ENCODE measurements at regions not wholly inside any gene's neighbourhood (a gene's known extent, or its start where the extent isn't known, plus 50 kb on each side); places are given as distances from the start of the nearest gene placed in this dataset.
"Not testable (repeated sequence)": the region's sequence is repeated elsewhere in the genome, so short reads cannot be mapped to it uniquely, and the experiment has no call there.

GRCh38 chr16:85228970-85229430, 116.7 kb upstream of the CIBAR2 start:
- DNase-seq (ENCODE audit: low read depth): no peak
- H3K4me3 ChIP-seq (ENCODE audit: control insufficient read depth, low read depth, low read length): no peak overlapping the region
- TF ChIP-seq CTCF (IDR thresholded peaks at IDR 0.05; ENCODE audit: control insufficient read depth, insufficient read depth, low read depth, low read length, missing control alignments): no peak

DNA sequence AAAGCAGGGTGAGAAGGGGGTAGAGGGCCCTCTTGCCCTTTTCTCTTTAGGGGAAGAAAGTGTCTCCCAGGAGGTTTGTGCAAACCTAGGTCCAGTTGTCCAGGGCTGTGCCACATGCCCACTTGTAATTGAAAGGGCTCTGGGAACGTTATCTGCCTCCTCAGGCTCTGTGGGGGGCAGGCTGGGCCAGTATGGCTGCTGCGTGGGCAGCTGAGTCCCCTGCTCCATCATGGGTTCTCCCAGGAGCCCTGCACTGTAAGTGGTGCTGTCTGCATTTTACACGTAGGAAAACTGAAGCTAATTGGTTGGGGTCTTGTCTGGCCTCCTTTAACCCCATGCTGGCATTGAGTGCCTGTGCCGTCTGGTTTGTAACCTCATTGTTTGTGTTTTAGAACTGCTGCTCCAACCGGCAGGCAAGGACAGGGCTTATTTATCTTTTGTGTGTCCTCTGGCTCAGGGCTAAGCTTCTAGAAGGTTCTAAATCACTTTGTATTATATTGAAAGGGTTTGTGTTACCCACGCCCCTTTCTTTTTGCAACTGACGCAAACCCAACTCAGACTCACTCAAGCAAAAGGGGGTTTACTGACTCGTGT, 117.7 kb upstream of the CIBAR2 start:
- no peak for TF ChIP-seq CTCF (IDR thresholded peaks at IDR 0.05; ENCODE audit: control insufficient read depth, insufficient read depth, low read depth, low read length, missing control alignments)
- DNase-seq (ENCODE audit: low read depth): no peak
- H3K4me3 ChIP-seq (ENCODE audit: control insufficient read depth, low read depth, low read length): no peak overlapping the region

DNA sequence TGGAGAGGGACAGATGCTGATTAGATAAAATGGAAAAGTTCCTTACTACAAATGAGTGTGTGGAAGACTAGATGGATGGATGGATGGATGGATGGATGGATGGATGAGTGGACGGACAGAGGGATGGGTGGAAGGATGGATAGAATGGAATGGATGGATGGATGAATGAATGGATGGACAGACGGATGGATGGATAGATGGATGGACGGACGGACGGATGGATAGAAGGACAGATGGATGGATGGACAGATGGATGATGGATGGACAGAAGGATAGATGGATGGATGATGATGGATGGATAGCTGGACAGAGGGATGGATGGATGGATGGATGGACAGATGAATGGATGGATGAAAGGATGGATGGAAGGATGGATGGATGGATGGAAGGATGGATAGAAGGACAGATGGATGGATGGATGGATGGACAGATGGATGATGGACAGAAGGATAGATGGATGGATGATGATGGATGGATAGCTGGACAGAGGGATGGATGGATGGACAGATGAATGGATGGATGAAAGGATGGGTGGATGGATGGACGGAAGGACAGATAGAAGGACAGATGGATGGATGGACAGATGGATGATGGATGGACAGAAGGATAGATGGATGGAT, 118.6 kb upstream of the CIBAR2 start:
- not testable (repeated sequence) for DNase-seq (ENCODE audit: low read depth); H3K4me3 ChIP-seq (ENCODE audit: control insufficient read depth, low read depth, low read length)

- DNase-seq (ENCODE audit: low read depth): no peak
- no peak for TF ChIP-seq CTCF (IDR thresholded peaks at IDR 0.05; ENCODE audit: control insufficient read depth, insufficient read depth, low read depth, low read length, missing control alignments)
- H3K4me3 ChIP-seq (ENCODE audit: control insufficient read depth, low read depth, low read length): no peak overlapping the region
These were observed 119.7 kb upstream of the CIBAR2 start for GRCh38 chr16:85231959-85232358.

DNA sequence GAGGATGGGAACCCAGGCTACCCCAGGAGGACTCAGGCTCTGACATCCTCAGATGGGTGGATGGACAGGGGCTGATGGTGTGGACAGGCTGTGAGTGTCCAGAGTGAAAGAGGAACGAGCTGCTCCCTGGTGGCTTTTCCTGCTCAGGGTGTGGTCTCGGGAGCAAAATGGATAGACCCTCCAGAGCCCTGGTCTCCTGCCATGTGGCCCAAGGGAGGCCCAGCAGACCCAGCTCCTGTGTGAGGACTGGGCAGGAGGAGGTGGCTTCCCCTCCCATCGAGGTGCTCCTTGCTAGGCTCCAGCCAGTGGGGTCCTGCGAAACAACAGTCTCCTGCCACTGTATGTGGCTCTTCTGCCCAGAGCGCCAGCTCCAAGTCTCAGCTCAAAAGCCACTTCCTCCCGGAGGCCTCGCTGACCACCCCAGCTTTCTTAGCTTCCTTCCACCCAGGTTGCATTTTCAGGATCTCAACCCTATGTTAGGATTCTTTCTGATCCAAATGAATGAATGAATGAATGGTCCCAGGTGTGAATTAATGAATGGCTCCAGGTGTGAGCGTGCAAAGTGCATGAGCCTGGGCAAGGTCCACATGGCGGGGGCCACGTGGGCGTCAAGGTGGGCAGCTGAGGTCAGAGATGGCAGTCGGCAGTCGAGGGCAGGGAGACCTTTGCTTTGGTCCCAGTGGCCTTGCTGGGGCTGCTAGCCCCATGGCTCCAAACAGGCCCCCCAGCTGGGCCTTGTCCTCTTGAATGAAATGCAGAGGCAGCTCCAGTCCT, 120.3 kb upstream of the CIBAR2 start:
- DNase-seq (ENCODE audit: low read depth): no peak
- no peak for TF ChIP-seq CTCF (IDR thresholded peaks at IDR 0.05; ENCODE audit: control insufficient read depth, insufficient read depth, low read depth, low read length, missing control alignments)
- no peak overlapping the region for H3K4me3 ChIP-seq (ENCODE audit: control insufficient read depth, low read depth, low read length)

GRCh38 chr16:85233516-85233915, 121.2 kb upstream of the CIBAR2 start:
- DNase-seq (ENCODE audit: low read depth): no peak
- H3K4me3 ChIP-seq (ENCODE audit: control insufficient read depth, low read depth, low read length): no peak overlapping the region
- no peak for TF ChIP-seq CTCF (IDR thresholded peaks at IDR 0.05; ENCODE audit: control insufficient read depth, insufficient read depth, low read depth, low read length, missing control alignments)
